LNCaP clone FGC (cell line): ENCODE measurements at regions not wholly inside any gene's neighbourhood (a gene's known extent, or its start where the extent isn't known, plus 50 kb on each side); places are given as distances from the start of the nearest gene placed in this dataset.
A peak's percentile ranks its signal among the peaks of the same experiment; 100 is the strongest.

Experiments used
- DNase-seq: peaks from one replicate; pipeline ENCODE4 v3.0.0-alpha.2; 2011; ENCODE audit warnings: low read depth
- H3K4me3 ChIP-seq: 2 replicates; pipeline ENCODE4 v1.5.1; 2011; ENCODE audit warnings: mild to moderate bottlenecking, low read depth, low read length, control low read depth
- CTCF ChIP-seq: IDR thresholded peaks from 2 replicates; pipeline ENCODE4 v1.5.1; 2012; ENCODE audit warnings: mild to moderate bottlenecking; ENCODE audit not compliant: control insufficient read depth, insufficient read depth; ENCODE audit errors: extremely low read depth

- TF ChIP-seq CTCF, result no peak
- no peak overlapping the region for H3K4me3 ChIP-seq
- DNase-seq, result no peak
Observed at GRCh38 chr6:150732765-150733539, 132.6 kb upstream of the MTHFD1L start.

- DNase-seq, result no peak
- H3K4me3 ChIP-seq, result no peak overlapping the region
- TF ChIP-seq CTCF, result no peak
Observed at GRCh38 chr6:150733726-150734125, 131.8 kb upstream of the MTHFD1L start.

GRCh38 chr6:150734235-150734634 is 131.3 kb upstream of the MTHFD1L start:
- DNase-seq, result no peak
- TF ChIP-seq CTCF, result no peak
- no peak overlapping the region for H3K4me3 ChIP-seq

GRCh38 chr6:150735341-150735851 is 130.1 kb upstream of the MTHFD1L start:
- no peak for DNase-seq
- no peak overlapping the region for H3K4me3 ChIP-seq
- no peak for TF ChIP-seq CTCF

GRCh38 chr6:150738092-150738629 is 127.3 kb upstream of the MTHFD1L start:
- DNase-seq, result no peak
- no peak for TF ChIP-seq CTCF
- H3K4me3 ChIP-seq, result no peak overlapping the region

- no peak overlapping the region for H3K4me3 ChIP-seq
- no peak for TF ChIP-seq CTCF
- DNase-seq, result no peak
Observed at GRCh38 chr6:150739711-150740349, 125.7 kb upstream of the MTHFD1L start.

- TF ChIP-seq CTCF, result no peak
- DNase-seq, result peak; percentile 19
- no peak overlapping the region for H3K4me3 ChIP-seq
Observed at GRCh38 chr6:150740453-150740852, 125.0 kb upstream of the MTHFD1L start.
